Sigmoid colon (tissue), 4 donors: ENCODE measurements at regions not wholly inside any gene's neighbourhood (a gene's known extent, or its start where the extent isn't known, plus 50 kb on each side); places are given as distances from the start of the nearest gene placed in this dataset.

Source experiments
- CTCF ChIP-seq, 4 experiments: fragments of 450-650 bp in 3 of 4; fragments of 200-600 bp in 1 of 4; IDR thresholded peaks; one replicate each; pipeline ENCODE4 v1.5.1; 2016 to 2019; ENCODE audit warnings: antibody characterized with exemption in 4 of 4, mild to moderate bottlenecking in 3 of 4, moderate library complexity in 2 of 4
- EP300 ChIP-seq, 4 donors: sonication (generic); formaldehyde crosslinking; IDR thresholded peaks; one replicate each; pipeline ENCODE4 v1.6.1; 2017; ENCODE audit warnings: antibody characterized with exemption in 4 of 4
- POLR2A ChIP-seq, 2 donors: fragments of 450-650 bp; IDR thresholded peaks; one replicate each; pipeline ENCODE4 v1.6.1; 2016; ENCODE audit warnings: antibody characterized with exemption in 2 of 2, mild to moderate bottlenecking in 2 of 2, moderate library complexity in 2 of 2

GRCh38 chr18:35854095-35854494 lies 118.4 kb upstream of the RMP24 start:
- TF ChIP-seq CTCF (IDR thresholded peaks at IDR 0.05) (no peak), POLR2A (IDR thresholded peaks at IDR 0.05) (no peak), EP300 (IDR thresholded peaks at IDR 0.05) (peak in 1 of 4 donors; percentile 5)
